Upper lobe of left lung (tissue), 6 donors: ENCODE measurements at regions not wholly inside any gene's neighbourhood (a gene's known extent, or its start where the extent isn't known, plus 50 kb on each side); places are given as distances from the start of the nearest gene placed in this dataset.

Experiments
- ATAC-seq, 2 donors: fragments of 200-7000 bp; cut with Tn5 transposase; one replicate each; pipeline ENCODE4 v1.9.1; 2022; ENCODE audit warnings: mild to moderate bottlenecking in 2 of 2, moderate library complexity in 2 of 2; ENCODE audit not compliant: low FRiP score in 2 of 2
- DNase-seq, 2 donors: peaks; one replicate each; pipeline ENCODE4 v3.0.0-alpha.2; 2019 to 2020
- H3K27ac ChIP-seq, 4 donors: fragments of 200-600 bp; sonication (generic); one replicate each; pipeline ENCODE4 v1.5.1; 2016 to 2019
- H3K27me3 ChIP-seq, 4 donors: fragments of 200-600 bp; sonication (generic); one replicate each; pipeline ENCODE4 v1.5.1; 2017 to 2019
- H3K36me3 ChIP-seq, 4 donors: fragments of 200-600 bp; sonication (generic); one replicate each; pipeline ENCODE4 v1.5.1; 2016 to 2019
- H3K4me1 ChIP-seq, 4 donors: fragments of 200-600 bp; sonication (generic); one replicate each; pipeline ENCODE4 v1.5.1; 2018 to 2019
- H3K4me3 ChIP-seq, 4 donors: fragments of 200-600 bp; sonication (generic); one replicate each; pipeline ENCODE4 v1.5.1; 2017 to 2019; ENCODE audit warnings: mild to moderate bottlenecking in 2 of 4, moderate library complexity in 1 of 4
- H3K9me3 ChIP-seq, 4 donors: fragments of 200-600 bp; sonication (generic); one replicate each; pipeline ENCODE4 v1.5.1; 2018 to 2019
- CTCF ChIP-seq, 6 experiments: fragments of 450-650 bp in 4 of 6; fragments of 200-600 bp in 2 of 6; sonication (generic) in 2 of 6; IDR thresholded peaks; one replicate each; pipeline ENCODE4 v1.5.1; 2016 to 2019; ENCODE audit warnings: antibody characterized with exemption in 6 of 6
- EP300 ChIP-seq, 4 donors: sonication (generic); formaldehyde crosslinking; IDR thresholded peaks; one replicate each; pipeline ENCODE4 v1.5.1; 2017; ENCODE audit warnings: antibody characterized with exemption in 4 of 4, control low read depth in 2 of 4
- POLR2A ChIP-seq, 4 donors: fragments of 450-650 bp; IDR thresholded peaks; one replicate each; pipeline ENCODE4 v1.5.1; 2016 to 2017; ENCODE audit warnings: antibody characterized with exemption in 4 of 4, mild to moderate bottlenecking in 2 of 4
- POLR2AphosphoS5 ChIP-seq, 2 donors: sonication (generic); formaldehyde crosslinking; IDR thresholded peaks; one replicate each; pipeline ENCODE4 v1.5.1; 2017; ENCODE audit warnings: antibody characterized with exemption in 2 of 2
- WGBS, 2 donors: methylation state at CpG; one replicate each; pipeline ENCODE4 v1.1.5; 2017 to 2018; 5-methylcytosine and 5-hydroxymethylcytosine counted together
- donor health status: DM: no; HTN: no; CAD: no; lungs with moderate emphysema.
- donor health status: DM: no; HTN: yes; CAD: no; lungs with severe emphysema.

- ATAC-seq (peak in 1 of 2 donors; percentile 95), DNase-seq (no peak)
- Histone ChIP-seq H3K4me3 (no peak overlapping the region), H3K27ac (no peak overlapping the region), H3K27me3 (no peaks in the 10 kb centered on the region), H3K36me3 (no peaks in the 10 kb centered on the region), H3K4me1 (no peaks in the 10 kb centered on the region), H3K9me3 (no peaks in the 10 kb centered on the region)
- no peak for TF ChIP-seq POLR2A (IDR thresholded peaks at IDR 0.05)
- TF ChIP-seq CTCF (IDR thresholded peaks at IDR 0.05), result no peak
These were observed 280.5 kb downstream of the TLL1 start for GRCh38 chr4:166153548-166153947.

GRCh38 chr4:166162327-166162726 is 289.3 kb downstream of the TLL1 start:
- Histone ChIP-seq H3K36me3 (no peaks in the 10 kb centered on the region), H3K4me3 (no peak overlapping the region), H3K27ac (no peak overlapping the region), H3K9me3 (no peaks in the 10 kb centered on the region), H3K27me3 (no peaks in the 10 kb centered on the region), H3K4me1 (peaks cover 0 to 4% (median 1%) of the 10 kb centered on the region in 4 donors)
- TF ChIP-seq POLR2A (IDR thresholded peaks at IDR 0.05), result no peak
- TF ChIP-seq CTCF (IDR thresholded peaks at IDR 0.05), result no peak
- TF ChIP-seq POLR2AphosphoS5 (IDR thresholded peaks at IDR 0.05), result no peak
- no peak for TF ChIP-seq EP300 (IDR thresholded peaks at IDR 0.05)
- DNase-seq, result no peak
- 46 to 52% methylated on average over 4 of the region's 4 CpGs for WGBS, 2 donors
- no peak for ATAC-seq

GRCh38 chr4:166165829-166166420 is 292.9 kb downstream of the TLL1 start:
- ATAC-seq (peak in 1 of 2 donors; percentile 89), DNase-seq (no peak)
- H3K36me3 ChIP-seq, result no peaks in the 10 kb centered on the region
- WGBS, 2 donors, result 1 to 2% methylated on average over 7 of the region's 7 CpGs
- H3K4me3 ChIP-seq, result no peak overlapping the region
- no peaks in the 10 kb centered on the region for H3K27me3 ChIP-seq
- peaks cover 0 to 4% (median 1%) of the 10 kb centered on the region in 4 donors for H3K4me1 ChIP-seq
- no peak overlapping the region for H3K27ac ChIP-seq
- TF ChIP-seq POLR2A (IDR thresholded peaks at IDR 0.05) (no peak), POLR2AphosphoS5 (IDR thresholded peaks at IDR 0.05) (no peak), CTCF (IDR thresholded peaks at IDR 0.05) (peak in 5 of 6 experiments; percentile 45 to 69 (median 56)), EP300 (IDR thresholded peaks at IDR 0.05) (no peak)
- H3K9me3 ChIP-seq, result no peaks in the 10 kb centered on the region

GRCh38 chr4:166169111-166169510 is 296.1 kb downstream of the TLL1 start:
- TF ChIP-seq CTCF (IDR thresholded peaks at IDR 0.05), result no peak
- no peak for TF ChIP-seq POLR2AphosphoS5 (IDR thresholded peaks at IDR 0.05)
- no peak for TF ChIP-seq POLR2A (IDR thresholded peaks at IDR 0.05)
- 45 to 58% methylated on average over 2 to 3 of the region's 3 CpGs for WGBS, 2 donors

GRCh38 chr4:166172619-166173018 is 299.6 kb downstream of the TLL1 start:
- DNase-seq (no peak), ATAC-seq (no peak)
- 26 to 74% methylated on average over 2 of the region's 2 CpGs for WGBS, 2 donors
- Histone ChIP-seq H3K4me3 (no peak overlapping the region), H3K36me3 (no peaks in the 10 kb centered on the region), H3K9me3 (no peaks in the 10 kb centered on the region), H3K27me3 (no peaks in the 10 kb centered on the region), H3K27ac (no peak overlapping the region), H3K4me1 (no peaks in the 10 kb centered on the region)
- TF ChIP-seq POLR2AphosphoS5 (IDR thresholded peaks at IDR 0.05) (no peak), EP300 (IDR thresholded peaks at IDR 0.05) (no peak), POLR2A (IDR thresholded peaks at IDR 0.05) (no peak), CTCF (IDR thresholded peaks at IDR 0.05) (no peak)

More at GRCh38 chr4:166169111-166169510, 296.1 kb downstream of the TLL1 start:
- DNase-seq (no peak), ATAC-seq (no peak)
- Histone ChIP-seq H3K36me3 (no peaks in the 10 kb centered on the region), H3K4me1 (peaks cover 0 to 4% (median 1%) of the 10 kb centered on the region in 4 donors), H3K27me3 (no peaks in the 10 kb centered on the region), H3K9me3 (no peaks in the 10 kb centered on the region), H3K27ac (no peak overlapping the region), H3K4me3 (no peak overlapping the region)
